WTC11 (cell line): ENCODE measurements at regions not wholly inside any gene's neighbourhood (a gene's known extent, or its start where the extent isn't known, plus 50 kb on each side); places are given as distances from the start of the nearest gene placed in this dataset.

Source experiments
- ATAC-seq: fragments of 200-7000 bp; cut with Tn5 transposase; 2 replicates; pipeline ENCODE4 v1.10.0; 2021; ENCODE audit warnings: mild to moderate bottlenecking, moderate library complexity
- CTCF ChIA-PET: fragments of 300-600 bp; sonication (Branson Sonifier 250); formaldehyde crosslinking; loops from one replicate; lab custom pipeline; 2021; ENCODE audit warnings: antibody characterized with exemption; lab: Charles Lee
- POLR2A ChIA-PET: fragments of 350-600 bp; sonication (Branson Sonifier 250); formaldehyde crosslinking; loops from one replicate; lab custom pipeline; 2021; ENCODE audit warnings: antibody characterized with exemption; lab: Charles Lee
- DNase-seq: peaks from one replicate; pipeline ENCODE4 v3.0.0; 2021; ENCODE audit warnings: low spot score
- H3K27ac Mint-ChIP-seq: 2 replicates; pipeline ENCODE4 v1.8.0; 2021; ENCODE audit warnings: mixed read lengths
- H3K27me3 Mint-ChIP-seq: 2 replicates; pipeline ENCODE4 v1.8.0; 2021; ENCODE audit warnings: low read depth, mild to moderate bottlenecking, moderate library complexity, mixed read lengths
- H3K36me3 Mint-ChIP-seq: 2 replicates; pipeline ENCODE4 v1.8.0; 2021; ENCODE audit warnings: mixed read lengths
- H3K4me1 Mint-ChIP-seq: 2 replicates; pipeline ENCODE4 v1.8.0; 2022; ENCODE audit warnings: mixed read lengths
- H3K4me3 Mint-ChIP-seq: 2 replicates; pipeline ENCODE4 v1.8.0; 2021; ENCODE audit warnings: mild to moderate bottlenecking, moderate library complexity, mixed read lengths
- H3K9me3 Mint-ChIP-seq: 2 replicates; pipeline ENCODE4 v1.8.0; 2021; ENCODE audit warnings: mixed read lengths
- CBFB ChIP-seq: sonication (generic); formaldehyde crosslinking; IDR thresholded peaks from 2 replicates; pipeline ENCODE4 v1.8.1; 2022; ENCODE audit warnings: mild to moderate bottlenecking, low read depth, missing genetic modification reagents
- EMX1 ChIP-seq: fragments of 250-450 bp; sonication (Bioruptor Pico); IDR thresholded peaks from 2 replicates; pipeline ENCODE4 v1.8.0; 2021; ENCODE audit warnings: mild to moderate bottlenecking
- FOXP1 ChIP-seq: sonication (generic); formaldehyde crosslinking; IDR thresholded peaks from 2 replicates; pipeline ENCODE4 v1.8.0; 2022; ENCODE audit warnings: missing genetic modification reagents, mild to moderate bottlenecking, moderate library complexity, borderline replicate concordance
- GABPB1 ChIP-seq: sonication (generic); formaldehyde crosslinking; IDR thresholded peaks from 2 replicates; pipeline ENCODE4 v1.8.1; 2023; ENCODE audit warnings: mild to moderate bottlenecking, missing genetic modification reagents
- GRHL2 ChIP-seq: fragments of 250-450 bp; sonication (Bioruptor Pico); IDR thresholded peaks from 2 replicates; pipeline ENCODE4 v1.8.0; 2022; ENCODE audit warnings: mild to moderate bottlenecking, moderate library complexity; ENCODE audit not compliant: insufficient replicate concordance, severe bottlenecking
- HMGA2 ChIP-seq: fragments of 250-450 bp; sonication (Bioruptor Pico); IDR thresholded peaks from 2 replicates; pipeline ENCODE4 v1.4.0; 2021; ENCODE audit warnings: mild to moderate bottlenecking, moderate library complexity
- IRF2 ChIP-seq: sonication (generic); formaldehyde crosslinking; IDR thresholded peaks from 2 replicates; pipeline ENCODE4 v1.8.0; 2022; ENCODE audit warnings: low read depth, missing genetic modification reagents, borderline replicate concordance
- JUN ChIP-seq: sonication (generic); formaldehyde crosslinking; IDR thresholded peaks from 2 replicates; pipeline ENCODE4 v1.8.0; 2023; ENCODE audit warnings: mild to moderate bottlenecking, missing genetic modification reagents
- MXD4 ChIP-seq: fragments of 250-450 bp; sonication (Bioruptor Pico); IDR thresholded peaks from 2 replicates; pipeline ENCODE4 v1.8.0; 2021; ENCODE audit warnings: mild to moderate bottlenecking, moderate library complexity, borderline replicate concordance
- MYBL2 ChIP-seq: sonication (generic); formaldehyde crosslinking; IDR thresholded peaks from 2 replicates; pipeline ENCODE4 v1.8.1; 2023; ENCODE audit warnings: mild to moderate bottlenecking, moderate library complexity, missing genetic modification reagents
- NR1H2 ChIP-seq: sonication (generic); formaldehyde crosslinking; IDR thresholded peaks from 2 replicates; pipeline ENCODE4 v1.9.0; 2021; ENCODE audit warnings: mild to moderate bottlenecking, moderate library complexity, missing genetic modification reagents
- TEAD4 ChIP-seq: sonication (generic); formaldehyde crosslinking; IDR thresholded peaks from 2 replicates; pipeline ENCODE4 v1.8.0; 2022; ENCODE audit warnings: mild to moderate bottlenecking, missing genetic modification reagents
- ZNF138 ChIP-seq: sonication (generic); formaldehyde crosslinking; conservative IDR thresholded peaks from 2 replicates; pipeline ENCODE4 v1.8.1; 2022; ENCODE audit warnings: mild to moderate bottlenecking, moderate library complexity, missing genetic modification reagents
- ZNF263 ChIP-seq: sonication (generic); formaldehyde crosslinking; IDR thresholded peaks from 2 replicates; pipeline ENCODE4 v1.8.1; 2022; ENCODE audit warnings: low read depth, mild to moderate bottlenecking, moderate library complexity, missing genetic modification reagents
- ZNF396 ChIP-seq: fragments of 250-450 bp; sonication (Bioruptor Pico); IDR thresholded peaks from 2 replicates; pipeline ENCODE4 v1.8.0; 2021; ENCODE audit warnings: mild to moderate bottlenecking, moderate library complexity, borderline replicate concordance
- TF ChIP-seq, protein P1 (sequence below): sonication (generic); formaldehyde crosslinking; conservative IDR thresholded peaks from 2 replicates; pipeline ENCODE4 v1.8.1; 2023; ENCODE audit warnings: mild to moderate bottlenecking, low read depth, missing genetic modification reagents, moderate library complexity
- TF ChIP-seq, protein P2 (sequence below): sonication (generic); formaldehyde crosslinking; IDR thresholded peaks from 2 replicates; pipeline ENCODE4 v1.8.1; 2023; ENCODE audit warnings: mild to moderate bottlenecking, missing genetic modification reagents, moderate library complexity
- TF ChIP-seq, protein P3 (sequence below): fragments of 250-450 bp; sonication (Bioruptor Pico); conservative IDR thresholded peaks from 2 replicates; pipeline ENCODE4 v1.9.0; 2021; ENCODE audit warnings: mild to moderate bottlenecking
- TF ChIP-seq, protein P4 (sequence below): fragments of 250-450 bp; sonication (Bioruptor Pico); IDR thresholded peaks from 2 replicates; pipeline ENCODE4 v2.1.2; 2022; ENCODE audit warnings: mild to moderate bottlenecking, moderate library complexity
- TF ChIP-seq, protein P5 (sequence below): sonication (generic); formaldehyde crosslinking; IDR thresholded peaks from 2 replicates; pipeline ENCODE4 v1.8.1; 2022; ENCODE audit warnings: mild to moderate bottlenecking, missing genetic modification reagents, moderate library complexity, borderline replicate concordance
- TF ChIP-seq, protein P6 (sequence below): sonication (generic); formaldehyde crosslinking; IDR thresholded peaks from 2 replicates; pipeline ENCODE4 v1.8.1; 2023; ENCODE audit warnings: mild to moderate bottlenecking, missing genetic modification reagents

DNA sequence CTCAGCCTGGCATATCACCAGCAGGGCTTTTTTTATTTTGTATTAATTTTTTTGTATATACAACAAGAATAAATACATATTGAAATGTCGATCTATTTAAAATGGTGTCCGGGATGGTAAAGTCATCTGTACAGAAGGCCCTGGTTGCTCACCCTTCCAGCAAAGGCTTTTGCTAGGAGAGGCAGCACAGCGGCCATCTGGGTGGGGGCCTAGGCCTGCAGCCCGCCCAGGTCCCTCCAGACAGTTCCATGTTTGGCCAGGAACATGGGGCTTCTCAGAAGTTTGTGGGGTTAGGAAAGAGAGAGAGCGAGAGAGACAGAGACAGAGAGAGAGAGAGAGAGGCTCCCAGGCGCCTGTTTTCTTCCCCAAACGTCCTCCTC lies 152.6 kb upstream of the LYZL2 start (continued):
- TF ChIP-seq, protein P1, sequence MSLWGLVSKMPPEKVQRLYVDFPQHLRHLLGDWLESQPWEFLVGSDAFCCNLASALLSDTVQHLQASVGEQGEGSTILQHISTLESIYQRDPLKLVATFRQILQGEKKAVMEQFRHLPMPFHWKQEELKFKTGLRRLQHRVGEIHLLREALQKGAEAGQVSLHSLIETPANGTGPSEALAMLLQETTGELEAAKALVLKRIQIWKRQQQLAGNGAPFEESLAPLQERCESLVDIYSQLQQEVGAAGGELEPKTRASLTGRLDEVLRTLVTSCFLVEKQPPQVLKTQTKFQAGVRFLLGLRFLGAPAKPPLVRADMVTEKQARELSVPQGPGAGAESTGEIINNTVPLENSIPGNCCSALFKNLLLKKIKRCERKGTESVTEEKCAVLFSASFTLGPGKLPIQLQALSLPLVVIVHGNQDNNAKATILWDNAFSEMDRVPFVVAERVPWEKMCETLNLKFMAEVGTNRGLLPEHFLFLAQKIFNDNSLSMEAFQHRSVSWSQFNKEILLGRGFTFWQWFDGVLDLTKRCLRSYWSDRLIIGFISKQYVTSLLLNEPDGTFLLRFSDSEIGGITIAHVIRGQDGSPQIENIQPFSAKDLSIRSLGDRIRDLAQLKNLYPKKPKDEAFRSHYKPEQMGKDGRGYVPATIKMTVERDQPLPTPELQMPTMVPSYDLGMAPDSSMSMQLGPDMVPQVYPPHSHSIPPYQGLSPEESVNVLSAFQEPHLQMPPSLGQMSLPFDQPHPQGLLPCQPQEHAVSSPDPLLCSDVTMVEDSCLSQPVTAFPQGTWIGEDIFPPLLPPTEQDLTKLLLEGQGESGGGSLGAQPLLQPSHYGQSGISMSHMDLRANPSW (CRISPR knock-in tag): no peak
- no peak for TF ChIP-seq MYBL2

DNA sequence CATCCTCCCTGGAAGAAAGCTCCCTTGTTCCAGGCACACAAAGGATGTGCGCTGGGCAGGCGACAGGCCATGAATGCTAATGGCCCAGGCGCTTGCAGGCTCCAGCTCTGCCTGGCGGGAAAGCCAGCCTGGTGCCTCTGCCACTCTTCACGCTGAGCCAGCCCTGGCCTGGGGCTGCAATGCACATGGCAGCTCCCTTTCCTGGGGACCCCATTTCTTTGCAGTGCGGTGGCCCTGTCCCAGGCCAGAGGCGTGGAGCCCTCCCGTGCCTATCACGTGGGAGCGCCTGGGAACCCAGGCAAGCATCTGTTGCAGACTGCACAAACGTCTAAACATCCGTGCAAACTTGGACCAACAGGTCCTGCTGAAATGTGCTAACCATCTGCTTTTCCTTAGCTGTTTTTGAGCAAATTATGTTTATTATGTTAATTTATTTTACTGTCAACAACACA lies 152.1 kb upstream of the LYZL2 start:
- peaks cover 14% of the 10 kb centered on the region for H3K4me1 Mint-ChIP-seq
- TF ChIP-seq ZNF263: no peak
- no peak for TF ChIP-seq JUN (CRISPR knock-in tag)
- TF ChIP-seq GRHL2 (CRISPR knock-in tag): no peak
- TF ChIP-seq TEAD4 (CRISPR knock-in tag): no peak
- TF ChIP-seq HMGA2 (CRISPR knock-in tag): no peak
- no peak for TF ChIP-seq FOXP1
- TF ChIP-seq, protein P1 (CRISPR knock-in tag): no peak
- TF ChIP-seq, protein P2, sequence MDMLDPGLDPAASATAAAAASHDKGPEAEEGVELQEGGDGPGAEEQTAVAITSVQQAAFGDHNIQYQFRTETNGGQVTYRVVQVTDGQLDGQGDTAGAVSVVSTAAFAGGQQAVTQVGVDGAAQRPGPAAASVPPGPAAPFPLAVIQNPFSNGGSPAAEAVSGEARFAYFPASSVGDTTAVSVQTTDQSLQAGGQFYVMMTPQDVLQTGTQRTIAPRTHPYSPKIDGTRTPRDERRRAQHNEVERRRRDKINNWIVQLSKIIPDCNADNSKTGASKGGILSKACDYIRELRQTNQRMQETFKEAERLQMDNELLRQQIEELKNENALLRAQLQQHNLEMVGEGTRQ (CRISPR knock-in tag): no peak
- TF ChIP-seq, protein P3, sequence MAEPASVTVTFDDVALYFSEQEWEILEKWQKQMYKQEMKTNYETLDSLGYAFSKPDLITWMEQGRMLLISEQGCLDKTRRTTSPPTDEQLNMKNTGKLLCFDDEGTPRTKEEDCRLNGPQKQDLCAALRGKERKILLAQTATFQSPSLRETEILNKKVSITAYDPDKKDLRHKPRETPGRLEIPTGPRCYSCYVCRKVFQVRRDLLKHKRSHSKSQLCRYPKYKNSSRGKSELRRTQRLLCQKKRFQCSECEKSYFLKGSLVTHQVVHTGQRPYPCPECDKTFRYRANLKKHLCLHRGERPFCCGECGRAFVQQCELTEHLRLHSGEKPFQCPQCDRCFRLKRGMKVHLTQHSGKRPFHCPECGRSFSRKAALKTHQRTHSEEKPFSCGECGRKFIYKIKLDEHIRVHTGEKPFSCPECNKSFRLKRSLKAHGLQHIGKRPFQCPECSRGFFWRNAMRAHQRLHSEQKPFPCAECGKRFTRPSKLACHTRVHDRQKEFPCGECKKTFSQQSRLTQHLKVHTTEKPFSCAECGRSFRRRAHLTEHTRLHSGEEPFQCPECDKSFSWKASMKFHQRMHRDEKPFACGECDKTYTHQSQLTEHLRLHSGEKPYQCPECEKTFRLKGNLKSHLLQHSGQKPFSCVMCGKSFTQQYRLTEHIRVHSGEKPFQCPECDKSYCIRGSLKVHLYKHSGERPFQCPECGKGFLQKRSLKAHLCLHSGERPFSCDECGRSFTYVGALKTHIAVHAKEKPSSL (CRISPR knock-in tag): no peak
- no peak for TF ChIP-seq EMX1 (CRISPR knock-in tag)
- TF ChIP-seq, protein P4, sequence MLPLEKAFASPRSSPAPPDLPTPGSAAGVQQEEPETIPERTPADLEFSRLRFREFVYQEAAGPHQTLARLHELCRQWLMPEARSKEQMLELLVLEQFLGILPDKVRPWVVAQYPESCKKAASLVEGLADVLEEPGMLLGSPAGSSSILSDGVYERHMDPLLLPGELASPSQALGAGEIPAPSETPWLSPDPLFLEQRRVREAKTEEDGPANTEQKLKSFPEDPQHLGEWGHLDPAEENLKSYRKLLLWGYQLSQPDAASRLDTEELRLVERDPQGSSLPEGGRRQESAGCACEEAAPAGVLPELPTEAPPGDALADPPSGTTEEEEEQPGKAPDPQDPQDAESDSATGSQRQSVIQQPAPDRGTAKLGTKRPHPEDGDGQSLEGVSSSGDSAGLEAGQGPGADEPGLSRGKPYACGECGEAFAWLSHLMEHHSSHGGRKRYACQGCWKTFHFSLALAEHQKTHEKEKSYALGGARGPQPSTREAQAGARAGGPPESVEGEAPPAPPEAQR: no peak
- TF ChIP-seq, protein P5, sequence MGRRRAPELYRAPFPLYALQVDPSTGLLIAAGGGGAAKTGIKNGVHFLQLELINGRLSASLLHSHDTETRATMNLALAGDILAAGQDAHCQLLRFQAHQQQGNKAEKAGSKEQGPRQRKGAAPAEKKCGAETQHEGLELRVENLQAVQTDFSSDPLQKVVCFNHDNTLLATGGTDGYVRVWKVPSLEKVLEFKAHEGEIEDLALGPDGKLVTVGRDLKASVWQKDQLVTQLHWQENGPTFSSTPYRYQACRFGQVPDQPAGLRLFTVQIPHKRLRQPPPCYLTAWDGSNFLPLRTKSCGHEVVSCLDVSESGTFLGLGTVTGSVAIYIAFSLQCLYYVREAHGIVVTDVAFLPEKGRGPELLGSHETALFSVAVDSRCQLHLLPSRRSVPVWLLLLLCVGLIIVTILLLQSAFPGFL (CRISPR knock-in tag): no peak
- no peak for TF ChIP-seq ZNF396 (CRISPR knock-in tag)
- TF ChIP-seq IRF2 (CRISPR knock-in tag): no peak
- TF ChIP-seq MXD4 (CRISPR knock-in tag): no peak
- no peak for TF ChIP-seq GABPB1 (CRISPR knock-in tag)
- no peak for TF ChIP-seq ZNF138 (CRISPR knock-in tag)
- TF ChIP-seq, protein P6, sequence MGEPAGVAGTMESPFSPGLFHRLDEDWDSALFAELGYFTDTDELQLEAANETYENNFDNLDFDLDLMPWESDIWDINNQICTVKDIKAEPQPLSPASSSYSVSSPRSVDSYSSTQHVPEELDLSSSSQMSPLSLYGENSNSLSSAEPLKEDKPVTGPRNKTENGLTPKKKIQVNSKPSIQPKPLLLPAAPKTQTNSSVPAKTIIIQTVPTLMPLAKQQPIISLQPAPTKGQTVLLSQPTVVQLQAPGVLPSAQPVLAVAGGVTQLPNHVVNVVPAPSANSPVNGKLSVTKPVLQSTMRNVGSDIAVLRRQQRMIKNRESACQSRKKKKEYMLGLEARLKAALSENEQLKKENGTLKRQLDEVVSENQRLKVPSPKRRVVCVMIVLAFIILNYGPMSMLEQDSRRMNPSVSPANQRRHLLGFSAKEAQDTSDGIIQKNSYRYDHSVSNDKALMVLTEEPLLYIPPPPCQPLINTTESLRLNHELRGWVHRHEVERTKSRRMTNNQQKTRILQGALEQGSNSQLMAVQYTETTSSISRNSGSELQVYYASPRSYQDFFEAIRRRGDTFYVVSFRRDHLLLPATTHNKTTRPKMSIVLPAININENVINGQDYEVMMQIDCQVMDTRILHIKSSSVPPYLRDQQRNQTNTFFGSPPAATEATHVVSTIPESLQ (CRISPR knock-in tag): no peak
- no peak for TF ChIP-seq CBFB (CRISPR knock-in tag)
- TF ChIP-seq NR1H2 (CRISPR knock-in tag): no peak
- TF ChIP-seq, all 79 proteins: peak for 0
- ATAC-seq: no peak
- ChIA-PET CTCF (interaction anchor here (0.9 to 1.4 kb wide), 2 partner anchors 30 to 501 kb away, joined by 3 to 4 read pairs; no protein-coding TSS in a partner anchor), POLR2A (no interaction called here)
- peaks cover 27% of the 10 kb centered on the region for H3K27me3 Mint-ChIP-seq
- H3K9me3 Mint-ChIP-seq: peaks cover 8% of the 10 kb centered on the region
- no peaks in the 10 kb centered on the region for H3K36me3 Mint-ChIP-seq
- no peak overlapping the region for H3K27ac Mint-ChIP-seq
- no peak overlapping the region for H3K4me3 Mint-ChIP-seq
- peak; percentile 20 for DNase-seq
